GM12873 (cell line): ENCODE measurements at regions not wholly inside any gene's neighbourhood (a gene's known extent, or its start where the extent isn't known, plus 50 kb on each side); places are given as distances from the start of the nearest gene placed in this dataset.

Experiments used
- CTCF ChIP-seq: IDR thresholded peaks from 2 replicates; pipeline ENCODE4 v1.5.1; 2012; ENCODE audit warnings: low read depth, mild to moderate bottlenecking, moderate library complexity, low read length, control low read depth; ENCODE audit not compliant: insufficient read depth; ENCODE audit errors: missing control alignments

GRCh38 chr15:96495386-96495785, 164.9 kb downstream of the NR2F2 start:
- TF ChIP-seq CTCF: no peak

- TF ChIP-seq CTCF: no peak
Measured at GRCh38 chr15:96497951-96498350, 167.5 kb downstream of the NR2F2 start.

GRCh38 chr15:96500508-96500907, 170.0 kb downstream of the NR2F2 start:
- no peak for TF ChIP-seq CTCF

- no peak for TF ChIP-seq CTCF
Measured at GRCh38 chr15:96501362-96501761, 170.9 kb downstream of the NR2F2 start.

GRCh38 chr15:96502196-96502595, 171.7 kb downstream of the NR2F2 start:
- no peak for TF ChIP-seq CTCF

- TF ChIP-seq CTCF: no peak
Measured at GRCh38 chr15:96503276-96503675, 172.8 kb downstream of the NR2F2 start.

GRCh38 chr15:96504371-96504770, 173.9 kb downstream of the NR2F2 start:
- no peak for TF ChIP-seq CTCF
